ENCODE measurements at regions not wholly inside any gene's neighbourhood (a gene's known extent, or its start where the extent isn't known, plus 50 kb on each side); places are given as distances from the start of the nearest gene placed in this dataset.
A peak's percentile ranks its signal among the peaks of the same experiment; 100 is the strongest.

DNA sequence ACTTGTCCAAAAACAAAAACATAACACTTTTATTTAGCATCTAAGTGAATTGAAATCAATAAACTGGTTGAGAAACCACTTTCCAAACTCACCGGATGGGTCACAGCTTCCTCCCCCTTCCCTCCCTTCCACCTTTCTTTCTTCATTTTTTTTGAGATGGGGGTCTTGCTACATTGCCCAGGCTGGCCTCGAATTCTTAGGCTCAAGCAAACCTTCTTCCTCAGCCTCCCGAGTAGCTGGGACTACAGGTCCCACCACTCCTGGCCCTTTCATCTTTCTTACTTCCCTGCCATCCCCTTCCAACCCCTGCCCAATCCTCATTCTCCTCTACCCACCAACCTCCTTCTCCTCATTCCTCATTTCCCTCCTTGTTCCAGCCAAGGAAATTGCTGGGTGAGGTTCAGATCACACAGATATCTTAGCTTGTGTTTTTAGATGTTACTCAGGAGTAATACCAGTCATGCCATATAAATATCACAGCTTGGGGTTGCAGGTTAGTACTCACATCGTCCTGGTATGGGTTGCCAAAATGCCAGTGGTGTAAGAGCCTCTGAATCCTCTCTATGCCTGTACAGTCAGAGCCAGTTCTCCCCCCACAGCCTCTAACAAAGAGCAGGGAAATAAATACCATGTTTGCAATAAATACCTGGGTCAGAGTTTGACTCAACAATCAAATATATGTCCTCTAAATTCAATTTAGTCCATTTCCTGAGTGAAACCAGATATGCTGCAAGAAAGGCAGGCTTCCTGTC lies 132.7 kb upstream of the NDUFV2 start:
- DNase-seq = no peak

DNA sequence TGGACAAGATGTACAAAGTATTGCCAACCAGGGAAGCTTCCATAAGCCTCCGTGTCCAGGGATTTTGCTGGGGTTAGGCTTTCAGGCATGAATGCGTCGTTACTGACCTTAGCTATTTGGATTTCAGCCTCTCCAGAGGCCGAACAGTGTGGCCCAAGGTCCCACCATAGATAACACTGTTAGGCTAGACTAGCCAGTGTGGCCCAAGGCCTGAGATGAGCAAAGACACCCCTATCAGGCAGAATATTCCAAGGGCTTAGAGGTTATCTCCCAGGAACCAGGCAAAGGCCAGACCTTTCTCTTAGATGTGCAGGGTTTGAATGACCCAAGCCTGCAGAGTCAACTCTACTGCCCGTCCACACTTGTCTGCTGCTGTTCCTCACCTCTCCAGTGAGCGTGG lies 131.7 kb upstream of the NDUFV2 start:
- DNase-seq = no peak

DNA sequence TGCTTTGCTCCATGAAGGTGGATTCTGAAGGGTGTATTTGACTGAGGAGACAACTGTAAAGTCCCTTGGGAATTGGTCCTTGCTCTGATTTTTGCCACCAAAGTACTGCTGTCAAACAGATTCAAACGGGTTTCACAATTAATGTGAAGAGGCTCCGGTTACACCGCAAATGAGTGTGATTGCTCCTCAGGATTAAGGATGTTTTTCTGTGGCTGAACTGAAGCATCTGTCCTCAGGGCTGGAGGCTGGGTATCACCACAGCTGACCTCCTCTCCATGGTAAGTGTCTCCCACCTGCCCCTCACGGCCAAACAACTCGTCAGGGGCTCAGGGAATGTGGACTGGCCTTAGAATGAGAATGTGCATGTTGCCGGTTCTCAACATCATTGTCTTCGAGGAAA lies 130.4 kb upstream of the NDUFV2 start:
- DNase-seq = no peak

DNA sequence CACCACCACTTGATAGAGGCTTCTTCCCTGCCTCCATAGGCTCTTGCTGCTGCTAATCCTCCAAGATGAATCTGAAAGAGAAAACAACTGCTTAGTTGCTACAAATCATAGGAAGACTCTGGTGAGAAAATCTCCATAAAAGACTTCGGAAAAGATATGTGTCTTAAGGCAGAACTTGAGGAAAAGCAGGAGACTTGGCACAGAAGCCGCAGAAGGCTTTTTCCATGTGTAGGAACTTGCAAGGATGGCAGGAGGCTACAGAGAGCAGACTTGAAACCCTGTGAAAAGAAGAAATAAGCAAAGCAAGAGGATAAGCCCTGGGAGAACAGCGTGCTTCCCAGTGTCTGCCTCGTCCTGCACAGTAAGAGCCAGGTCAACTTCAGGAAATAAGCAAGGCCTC lies 128.2 kb upstream of the NDUFV2 start:
- DNase-seq = no peak

DNA sequence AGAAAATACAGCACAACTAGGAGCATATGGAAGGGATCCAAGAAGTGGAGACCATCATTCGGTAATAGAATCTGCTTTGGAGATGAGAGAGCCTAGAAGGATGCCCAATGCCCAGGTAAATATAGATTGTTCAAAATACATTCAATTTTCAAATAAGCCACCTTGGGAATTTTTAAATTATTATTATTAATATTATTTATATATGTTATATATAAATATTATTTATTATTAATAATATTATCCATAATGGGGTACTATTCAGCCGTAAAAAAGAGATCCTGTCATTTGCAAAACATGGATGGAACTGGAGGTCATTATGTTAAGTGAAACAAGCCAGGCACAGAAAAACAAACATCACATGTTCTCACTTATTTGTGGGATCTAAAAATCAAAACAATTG lies 127.8 kb upstream of the NDUFV2 start:
- DNase-seq = no peak

DNA sequence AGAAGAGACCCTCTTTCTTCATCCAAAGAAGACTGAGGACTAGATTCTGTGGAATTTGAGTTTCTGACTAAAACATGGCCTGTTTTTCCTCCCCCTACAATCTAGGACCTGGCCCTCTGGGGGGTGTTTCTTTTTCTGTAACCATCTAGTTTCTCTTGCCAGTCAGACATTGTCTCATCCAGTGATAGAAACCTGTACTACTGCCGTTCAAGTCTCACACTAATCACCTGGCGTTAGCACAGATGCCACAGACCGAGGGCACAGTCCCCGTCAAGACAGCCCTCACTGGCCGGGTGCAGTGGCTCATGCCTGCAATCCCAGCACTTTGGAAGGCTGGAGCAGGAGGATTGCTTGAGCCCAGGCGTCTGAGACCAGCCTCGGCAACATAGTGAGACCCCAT lies 126.9 kb upstream of the NDUFV2 start:
- DNase-seq = no peak

DNA sequence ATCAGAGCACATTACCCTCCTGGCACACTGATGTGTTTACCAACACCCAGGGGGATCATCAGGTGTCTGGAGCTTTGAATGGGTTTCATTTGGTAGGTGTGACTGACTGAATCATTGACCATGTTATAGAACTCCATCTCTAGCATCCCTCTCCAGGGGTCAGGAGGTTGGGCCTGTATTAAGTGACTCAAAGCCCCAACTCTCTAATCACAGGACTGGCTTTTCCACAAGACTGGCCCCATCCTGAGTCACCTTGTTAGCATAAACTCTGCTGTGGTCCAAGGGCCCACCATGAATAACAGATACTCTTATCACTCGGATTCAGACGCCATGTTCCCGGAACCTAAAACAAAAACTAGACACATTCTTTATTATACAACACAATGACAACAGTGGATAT lies 125.9 kb upstream of the NDUFV2 start:
- no peak for DNase-seq

DNA sequence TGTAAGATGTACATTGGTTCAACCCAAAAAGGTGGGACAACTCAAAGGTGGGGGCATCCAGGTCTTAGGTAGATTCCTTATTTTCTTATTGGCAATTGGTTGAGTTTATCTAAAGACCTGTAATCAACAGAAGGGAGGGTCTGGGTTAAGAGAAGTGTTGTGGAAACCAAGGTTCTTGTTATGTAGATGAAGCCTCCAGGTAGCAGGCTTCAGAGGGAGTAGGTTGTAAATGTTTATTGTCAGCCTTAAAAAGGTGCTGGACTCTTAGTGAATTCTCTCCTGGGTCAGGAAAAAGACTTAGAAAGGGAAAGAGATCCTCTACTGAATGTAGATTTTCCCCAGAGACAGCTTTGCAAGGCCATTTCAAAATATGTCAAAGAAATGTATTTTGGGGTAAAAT lies 125.3 kb upstream of the NDUFV2 start:
- no peak for DNase-seq

DNA sequence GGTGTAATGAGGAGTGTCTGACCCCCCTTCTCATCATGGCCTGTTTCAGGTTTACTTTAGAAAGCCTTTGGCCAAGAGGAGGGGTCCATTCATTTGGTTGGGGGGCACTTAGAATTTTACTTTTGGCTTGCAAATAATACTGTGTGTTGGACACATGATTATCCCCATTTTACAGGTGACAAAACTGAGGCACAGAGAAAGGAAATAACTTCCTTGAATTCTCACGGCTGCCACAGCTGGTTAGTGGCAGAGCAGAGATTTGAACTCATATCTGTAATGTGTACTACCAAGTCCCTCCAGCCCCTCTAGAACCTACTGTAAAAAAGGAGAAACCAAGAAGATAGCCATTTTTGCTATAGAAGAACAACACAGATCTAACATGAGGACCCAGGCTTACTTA lies 124.8 kb upstream of the NDUFV2 start:
- DNase-seq = no peak

DNA sequence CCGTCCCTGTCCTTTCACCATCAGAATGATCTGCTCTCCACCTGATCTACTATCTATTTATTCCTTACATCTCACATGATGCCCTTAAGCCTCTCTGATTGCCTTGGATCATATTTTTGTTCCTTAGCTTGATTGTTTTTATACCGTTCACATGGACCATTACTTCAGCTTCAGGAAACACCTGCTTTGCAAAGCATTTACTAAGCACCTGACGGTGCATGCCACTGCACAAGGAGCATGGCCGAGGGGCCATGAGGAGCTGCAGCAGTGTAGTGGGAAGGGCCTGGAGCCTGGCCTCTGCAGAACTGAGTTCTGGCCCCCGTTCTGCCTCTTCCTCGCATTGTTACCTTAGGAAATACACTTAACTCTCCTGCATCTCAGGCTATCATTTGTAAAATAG lies 124.1 kb upstream of the NDUFV2 start:
- no peak for DNase-seq

DNA sequence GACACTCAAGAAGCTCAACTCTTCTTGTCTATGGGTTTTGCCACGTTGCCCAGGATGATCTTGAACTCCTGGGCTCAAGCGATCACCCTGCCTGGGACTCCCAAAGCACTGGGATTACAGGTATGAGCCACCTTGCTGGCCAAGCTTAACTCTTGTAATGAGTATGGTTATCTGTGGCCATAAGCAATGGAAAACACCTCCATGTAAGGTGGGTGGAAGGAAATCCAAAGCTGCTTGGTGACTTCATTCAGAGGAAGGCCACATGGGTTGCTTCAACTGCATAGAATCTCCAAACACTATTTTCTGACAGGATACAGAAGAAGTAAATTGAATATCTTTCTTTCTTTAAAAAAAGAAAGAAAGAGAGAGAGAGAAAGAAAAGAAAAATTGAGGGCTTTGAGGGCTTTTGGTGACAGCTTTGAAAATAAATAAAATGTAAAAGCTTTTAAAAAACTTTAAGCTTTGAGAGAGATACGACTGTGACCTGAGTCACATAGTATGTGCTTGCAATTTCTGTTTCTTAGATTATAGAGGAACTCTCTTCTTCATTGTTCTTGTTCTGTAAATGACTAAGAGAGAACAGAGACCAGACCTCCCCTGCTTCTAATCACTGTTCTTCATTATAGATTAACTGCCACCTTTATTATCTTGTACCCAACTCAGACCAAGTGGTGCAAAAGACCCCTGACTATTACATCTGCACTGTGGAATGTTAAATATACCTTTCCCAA lies 123.1 kb upstream of the NDUFV2 start:
- DNase-seq = peak in 1 of 2 donors; percentile 11

DNA sequence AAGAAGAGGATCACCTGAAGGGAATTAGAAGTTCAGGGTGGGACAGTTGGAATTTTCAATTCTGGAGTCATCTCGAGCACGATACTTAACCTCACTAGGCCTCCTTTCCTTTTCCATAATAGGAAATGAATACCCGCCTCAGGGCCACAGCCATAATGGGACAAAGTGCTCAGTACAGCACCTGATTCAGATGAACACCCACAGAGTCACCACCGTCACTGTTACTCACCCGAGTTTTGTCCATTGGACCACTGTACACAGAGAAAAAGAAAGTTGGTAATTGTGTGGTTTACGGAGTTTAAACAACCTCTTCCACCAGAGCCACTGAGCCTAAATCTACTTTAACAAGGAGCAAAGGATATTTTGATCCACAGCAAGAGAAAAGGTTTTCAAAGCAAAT lies 122.0 kb upstream of the NDUFV2 start:
- DNase-seq = no peak

DNA sequence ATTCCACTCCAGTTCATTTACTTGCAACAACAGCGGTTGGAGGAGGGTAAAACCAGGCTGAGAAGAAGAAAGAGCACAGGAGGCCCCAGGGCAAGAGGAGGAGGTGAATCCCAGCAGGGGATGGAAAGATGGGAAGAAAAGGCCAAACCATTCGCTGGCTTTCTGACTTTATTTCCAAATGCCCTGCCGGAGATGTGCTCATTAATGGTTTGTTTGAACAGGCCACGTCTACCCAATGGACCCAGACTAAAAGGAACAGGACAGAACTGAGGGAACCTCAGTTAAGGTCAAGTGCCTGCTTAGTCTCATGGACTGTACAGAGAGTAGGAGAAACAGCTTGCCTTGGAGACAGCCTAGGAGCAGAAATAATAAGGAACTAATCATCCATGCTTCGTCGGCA lies 121.6 kb upstream of the NDUFV2 start:
- DNase-seq = no peak

DNA sequence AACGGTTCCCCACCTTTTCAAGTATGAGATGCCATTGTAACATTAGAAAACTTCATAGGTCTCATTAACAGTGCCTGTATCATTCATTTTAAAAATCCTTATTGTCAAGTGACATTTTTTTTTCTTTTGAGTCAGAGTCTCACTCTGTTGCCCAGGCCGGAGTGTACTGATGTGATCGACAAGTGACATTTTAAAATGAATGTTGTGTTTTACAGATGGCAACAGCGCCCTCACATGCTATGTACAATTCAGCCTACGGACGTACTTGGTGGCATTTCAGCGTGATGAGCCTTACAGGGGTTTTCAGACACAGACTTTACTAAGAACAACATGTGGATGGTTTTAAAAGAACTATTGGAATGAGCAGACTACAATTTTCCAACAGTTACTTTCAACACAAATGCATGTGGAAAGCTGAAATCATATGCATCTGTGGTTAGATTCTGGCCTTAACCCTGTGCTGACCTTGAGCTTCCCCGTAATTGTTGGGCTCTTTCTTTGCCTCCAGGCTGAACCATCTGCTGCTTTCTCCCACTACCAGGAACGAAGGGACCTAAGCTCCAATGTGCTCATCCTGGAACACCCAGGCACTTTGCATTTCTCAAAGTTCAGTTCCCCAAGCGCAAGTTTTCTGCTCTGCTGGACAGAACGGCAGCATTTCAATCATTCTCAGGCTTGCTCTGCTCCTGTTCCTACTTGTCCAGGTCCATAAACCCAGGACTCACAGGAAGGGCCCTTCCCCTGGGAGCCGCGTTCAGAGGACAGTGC lies 119.9 kb upstream of the NDUFV2 start:
- DNase-seq = peak; percentile 66 to 67

DNA sequence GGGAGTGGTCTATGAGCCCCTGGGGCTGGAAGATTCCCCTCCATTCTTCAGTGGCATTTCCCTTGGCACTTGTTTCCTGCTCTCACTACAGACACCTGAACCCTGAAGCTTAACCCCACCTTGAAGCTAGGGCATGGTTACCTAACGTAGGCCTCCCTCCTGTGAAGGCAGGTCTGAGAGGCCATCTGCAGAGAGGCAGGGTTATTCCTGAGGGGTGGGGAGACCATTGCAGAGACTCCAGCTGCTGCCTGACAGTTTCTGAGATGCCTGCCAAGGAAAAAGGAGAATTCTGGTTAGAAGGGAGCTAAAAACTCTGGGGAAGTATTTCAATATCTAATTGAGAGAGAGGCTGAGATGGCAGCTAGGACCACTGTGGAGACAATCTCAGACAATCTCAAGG lies 119.3 kb upstream of the NDUFV2 start:
- DNase-seq = no peak

DNA sequence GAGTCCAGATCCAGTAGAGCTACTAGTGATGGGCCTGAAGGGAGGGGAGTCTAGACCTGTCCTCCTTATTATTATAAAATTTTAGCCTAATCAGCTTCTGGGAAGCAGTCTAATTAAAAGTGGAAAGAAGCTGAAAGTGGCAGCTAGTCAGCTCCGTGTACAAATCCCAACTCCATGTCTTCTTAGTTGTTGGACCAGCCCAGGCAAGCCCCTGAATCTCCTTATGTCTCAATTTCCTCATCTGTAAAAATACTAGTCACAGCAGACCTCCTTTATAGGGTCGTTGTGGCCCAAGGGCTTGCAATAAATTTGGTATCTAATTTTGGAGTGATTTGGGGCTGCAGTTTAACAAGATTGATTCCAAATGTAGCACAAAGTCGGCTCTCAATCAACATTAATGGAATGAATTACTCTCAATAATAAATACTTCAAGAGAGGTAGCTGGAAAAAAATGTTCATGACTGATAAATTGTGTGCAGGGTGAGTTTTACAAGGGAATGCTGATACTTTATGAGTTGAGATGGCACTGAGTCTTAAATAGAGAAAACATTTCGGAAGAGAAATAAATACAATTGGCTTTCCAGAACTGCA lies 118.3 kb upstream of the NDUFV2 start:
- no peak for DNase-seq

DNA sequence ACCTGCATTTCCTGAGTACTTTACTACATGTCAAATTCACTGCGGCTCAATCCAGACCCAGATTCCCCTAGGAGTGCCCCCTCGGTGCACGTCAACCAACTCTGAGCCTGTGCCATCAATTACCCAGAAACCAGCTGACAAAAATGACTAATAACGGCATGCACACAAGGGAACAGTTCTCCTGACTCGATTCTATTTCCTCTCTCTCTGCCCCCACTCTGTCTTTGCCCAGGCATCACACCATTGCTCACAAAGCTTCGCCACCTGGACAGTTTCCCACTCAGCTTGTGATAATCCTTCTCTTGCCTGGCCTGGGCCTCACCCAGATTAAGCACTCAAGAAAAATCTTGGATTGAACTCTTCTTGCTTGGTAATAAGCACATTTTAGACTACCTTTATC lies 115.3 kb upstream of the NDUFV2 start:
- DNase-seq = peak in 1 of 2 donors; percentile 49

DNA sequence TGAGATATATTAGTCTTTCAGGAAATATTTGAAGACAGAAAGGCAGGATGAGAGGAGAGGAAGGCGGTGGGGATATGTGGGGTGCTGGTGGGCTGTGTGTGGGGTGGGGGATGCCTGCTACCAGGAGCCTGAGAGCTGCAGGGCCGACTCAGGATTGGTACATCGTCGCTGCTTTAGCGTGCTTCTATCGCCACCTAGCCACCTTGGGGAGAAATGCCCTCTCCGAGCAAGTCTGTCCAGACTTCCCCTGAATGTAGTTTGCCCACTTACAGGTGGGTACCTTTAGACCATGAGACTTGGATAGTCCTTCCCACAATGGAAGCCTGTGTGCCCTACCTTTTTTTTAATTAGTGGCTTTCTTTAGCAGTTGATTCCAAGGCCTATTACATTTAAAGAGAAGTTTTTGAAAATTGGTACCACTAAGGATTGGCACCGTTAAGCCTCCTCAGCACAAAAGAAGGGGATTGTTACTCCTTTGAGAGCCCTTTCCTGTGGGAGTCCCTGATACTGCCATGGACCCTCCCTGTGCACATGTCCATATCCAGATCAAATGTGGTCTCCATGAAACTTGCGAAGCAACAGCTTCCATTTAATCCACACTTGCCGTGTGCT lies 114.1 kb upstream of the NDUFV2 start:
- peak; percentile 55 to 69 for DNase-seq

DNA sequence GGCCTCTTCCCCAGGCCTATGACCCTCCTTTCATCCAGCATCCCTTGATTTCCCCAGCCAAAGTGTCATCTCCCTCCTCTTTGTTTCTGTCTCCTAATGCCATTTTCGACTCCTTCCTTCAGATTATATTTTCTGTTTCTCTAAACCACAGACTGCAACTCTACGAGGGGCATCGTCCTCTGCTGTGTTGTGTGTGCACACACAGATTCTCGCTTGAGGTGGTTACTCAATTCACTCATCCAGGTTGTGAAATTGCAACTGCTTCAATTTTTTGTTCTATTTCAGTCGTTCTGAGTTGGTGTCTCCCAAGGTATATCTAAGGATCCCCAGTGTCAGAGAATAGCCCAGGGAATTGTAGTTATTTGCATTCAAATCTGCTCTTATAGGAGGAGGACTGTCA lies 113.5 kb upstream of the NDUFV2 start:
- DNase-seq = peak; percentile 15 to 33

DNA sequence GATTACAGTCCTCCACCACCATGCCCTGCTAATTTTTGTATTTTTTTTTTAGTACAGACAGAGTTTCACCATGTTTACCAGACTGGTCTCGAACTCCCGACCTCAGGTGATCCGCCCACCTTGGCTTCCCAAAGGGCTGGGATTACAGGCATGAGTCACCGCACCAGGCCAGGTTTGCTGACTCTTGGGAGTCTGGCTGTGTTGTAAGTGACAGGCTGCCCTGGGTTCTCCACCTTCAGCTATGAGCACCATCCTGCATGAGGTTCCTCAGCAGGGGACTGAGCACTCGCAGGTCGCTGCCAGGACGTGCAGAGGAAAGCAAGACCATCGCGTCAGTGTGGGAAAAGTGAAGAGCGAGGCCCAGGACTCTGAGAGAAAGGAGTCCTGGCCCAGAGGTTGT lies 112.6 kb upstream of the NDUFV2 start:
- no peak for DNase-seq

DNA sequence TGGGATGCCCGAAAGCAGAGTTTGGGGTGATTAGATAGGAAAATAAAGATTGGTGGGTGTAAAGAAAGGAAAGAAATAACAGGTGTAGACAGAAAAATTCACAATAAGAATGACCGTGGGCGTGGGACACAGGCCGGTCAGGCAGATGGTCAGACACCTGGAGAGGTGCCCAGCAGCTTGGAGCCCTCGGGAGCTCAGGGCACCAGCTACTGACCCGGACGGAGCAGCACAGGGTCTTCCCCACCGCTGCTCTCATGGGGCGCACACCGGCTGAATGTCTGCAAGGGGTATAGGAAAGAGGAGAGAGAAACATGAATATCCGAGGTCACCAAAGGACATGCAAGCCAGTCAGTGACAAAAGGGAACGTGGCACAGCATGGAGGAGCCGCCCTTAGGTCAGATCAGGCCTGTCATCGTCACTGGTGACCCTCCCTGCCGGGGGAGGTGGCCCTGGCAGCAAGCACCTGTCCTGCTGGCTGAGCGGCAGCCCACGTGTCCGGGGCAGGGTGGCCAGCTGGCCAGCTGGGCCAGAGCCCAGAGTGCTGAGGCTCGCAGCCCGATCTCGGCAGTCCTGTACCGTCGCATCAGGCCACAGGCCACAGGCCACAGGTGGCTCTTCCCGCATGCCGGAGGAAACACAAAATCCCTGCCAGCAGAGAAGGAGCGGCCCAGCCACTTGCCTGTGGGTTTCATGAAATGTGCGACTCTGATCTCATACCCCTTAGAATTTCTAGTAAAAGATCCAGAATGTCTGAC lies 112.0 kb upstream of the NDUFV2 start:
- DNase-seq = no peak

DNA sequence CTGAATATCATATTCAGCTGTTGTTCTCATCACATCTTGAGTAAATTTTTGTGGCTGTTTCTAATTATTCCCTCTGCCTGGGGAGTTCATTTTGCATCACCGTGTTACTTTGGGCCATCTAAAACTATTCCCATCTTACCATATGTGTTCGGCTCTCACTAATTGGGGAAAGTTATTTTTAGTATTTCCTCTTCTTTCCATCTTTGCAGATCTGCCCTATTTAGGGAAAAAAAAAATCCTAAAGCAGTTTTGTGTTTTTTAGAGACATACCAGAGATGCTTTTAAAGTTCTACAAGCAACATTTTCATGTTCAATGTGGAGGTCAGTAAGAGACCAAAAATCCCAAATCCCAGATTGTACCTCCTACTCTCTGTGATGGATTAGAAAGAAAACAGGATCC lies 111.3 kb upstream of the NDUFV2 start:
- no peak for DNase-seq
